ENCODE measurements at regions not wholly inside any gene's neighbourhood (a gene's known extent, or its start where the extent isn't known, plus 50 kb on each side); places are given as distances from the start of the nearest gene placed in this dataset.

DNA sequence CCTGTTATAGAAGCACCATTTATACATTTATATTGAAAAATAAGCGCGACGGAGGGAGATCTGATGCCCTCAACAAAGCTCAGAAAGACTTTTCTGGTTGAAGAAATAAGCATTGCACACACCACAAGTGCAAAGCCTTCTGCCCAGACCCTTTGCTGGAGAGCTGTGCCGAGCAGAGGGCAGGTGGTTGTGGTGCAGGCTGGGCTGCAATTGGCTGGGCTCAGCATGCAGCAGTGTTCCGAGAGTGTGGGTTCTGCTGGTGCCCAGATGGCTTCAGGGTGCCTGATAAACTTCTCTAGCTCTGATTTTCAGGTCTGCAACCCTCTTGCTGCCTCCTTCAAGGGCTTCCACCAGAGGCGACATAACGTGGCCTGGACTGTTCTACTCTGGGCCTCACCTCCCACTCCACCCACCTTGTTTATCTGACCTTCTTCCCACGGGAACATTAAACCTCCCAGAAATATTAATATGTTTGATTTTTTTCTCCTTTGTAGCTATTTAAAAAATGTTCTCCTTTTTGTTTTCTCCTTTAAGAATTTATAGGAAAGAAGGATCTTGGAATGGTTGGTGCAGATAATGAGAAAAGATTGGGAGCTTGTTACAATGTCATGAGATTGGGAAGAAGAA is 113.6 kb upstream of the ITGA6 start:
- TF ChIP-seq POLR2AphosphoS5 (IDR thresholded peaks at IDR 0.05; ENCODE audit: borderline replicate concordance, low read depth, low read length), result no peak
- no peak for TF ChIP-seq EZH2 (IDR thresholded peaks at IDR 0.05)
- no peak for TF ChIP-seq FOXP2 (optimal IDR thresholded peaks at IDR 0.05; ENCODE audit: control extremely low read depth, extremely low read length, insufficient read depth)

All from SK-N-MC (cell line).